ENCODE measurements at regions not wholly inside any gene's neighbourhood (a gene's known extent, or its start where the extent isn't known, plus 50 kb on each side); places are given as distances from the start of the nearest gene placed in this dataset.

- Histone ChIP-seq H3K36me3 (replicated peaks in 1 of 2; ENCODE audit: control insufficient read depth in 1 of 2, insufficient read depth in 2 of 2, low read length in 2 of 2) (no peaks in the 10 kb centered on the region), H3K79me2 (ENCODE audit: insufficient read depth, low read length) (no peaks in the 10 kb centered on the region), H2AFZ (ENCODE audit: insufficient read depth, low read depth, low read length, poor library complexity, severe bottlenecking) (no peak overlapping the region), H3K4me3 (replicated peaks in 1 of 3; ENCODE audit: low read depth in 2 of 3, low read length in 3 of 3) (no peak overlapping the region), H3K9ac (ENCODE audit: insufficient read depth, low read length, poor library complexity, severe bottlenecking) (no peak overlapping the region), H3K4me1 (ENCODE audit: control insufficient read depth in 1 of 2, insufficient read depth in 2 of 2, low read length in 2 of 2) (no peaks in the 10 kb centered on the region), H3K27me3 (ENCODE audit: control insufficient read depth in 2 of 2, insufficient read depth in 2 of 2, low read length in 2 of 2) (no peaks in the 10 kb centered on the region), H3K9me3 (replicated peaks in 1 of 2; ENCODE audit: control insufficient read depth in 1 of 2, insufficient read depth in 1 of 2, low read length in 2 of 2) (peaks cover 0 to 19% of the 10 kb centered on the region in 2 donors), H4K20me1 (ENCODE audit: insufficient read depth, low read length) (no peaks in the 10 kb centered on the region), H3K27ac (ENCODE audit: low read depth in 1 of 2, low read length in 2 of 2) (no peak overlapping the region), H3K4me2 (replicated peaks; ENCODE audit: extremely low read depth, low read length, poor library complexity, severe bottlenecking) (no peak overlapping the region)
- intact Hi-C loops (cut with micrococcal nuclease): no loop called here
- no peak for TF ChIP-seq CTCF (IDR thresholded peaks at IDR 0.05)
- no peak for DNase-seq
- no CpG with 5 or more reads among the region's 1 CpG for WGBS (ENCODE audit: insufficient coverage)
- peaks cover 4 to 22% (median 14%) of the 10 kb centered on the region in 7 donors for H3K9me3 Mint-ChIP-seq
- no peaks in the 10 kb centered on the region for H3K4me1 Mint-ChIP-seq
- H3K4me3 Mint-ChIP-seq: no peak overlapping the region
- H3K36me3 Mint-ChIP-seq: no peaks in the 10 kb centered on the region
- H3K27ac Mint-ChIP-seq: no peak overlapping the region
- H3K27me3 Mint-ChIP-seq (ENCODE audit: low read depth in 3 of 3): peaks cover 0 to 2% (median 0%) of the 10 kb centered on the region in 3 donors
Measured at GRCh38 chr5:130520211-130520610, 615.9 kb downstream of the CHSY3 start.

- H3K36me3 ChIP-seq (replicated peaks in 1 of 2; ENCODE audit: control insufficient read depth in 1 of 2, insufficient read depth in 2 of 2, low read length in 2 of 2): no peaks in the 10 kb centered on the region
- no peak overlapping the region for H2AFZ ChIP-seq (ENCODE audit: insufficient read depth, low read depth, low read length, poor library complexity, severe bottlenecking)
- H3K27me3 ChIP-seq (ENCODE audit: control insufficient read depth in 2 of 2, insufficient read depth in 2 of 2, low read length in 2 of 2): no peaks in the 10 kb centered on the region
- no peaks in the 10 kb centered on the region for H3K27me3 Mint-ChIP-seq (ENCODE audit: low read depth in 3 of 3)
- no peak overlapping the region for H3K27ac Mint-ChIP-seq
- H3K9me3 Mint-ChIP-seq: peaks cover 2 to 17% (median 8%) of the 10 kb centered on the region in 7 donors
- H3K4me1 ChIP-seq (ENCODE audit: control insufficient read depth in 1 of 2, insufficient read depth in 2 of 2, low read length in 2 of 2): no peaks in the 10 kb centered on the region
- no peak overlapping the region for H3K4me3 Mint-ChIP-seq
- H3K9ac ChIP-seq (ENCODE audit: insufficient read depth, low read length, poor library complexity, severe bottlenecking): no peak overlapping the region
- H3K4me3 ChIP-seq (replicated peaks in 1 of 3; ENCODE audit: low read depth in 2 of 3, low read length in 3 of 3): no peak overlapping the region
- no peaks in the 10 kb centered on the region for H3K36me3 Mint-ChIP-seq
- H4K20me1 ChIP-seq (ENCODE audit: insufficient read depth, low read length): no peaks in the 10 kb centered on the region
- no peak for TF ChIP-seq CTCF (IDR thresholded peaks at IDR 0.05)
- H3K4me2 ChIP-seq (replicated peaks; ENCODE audit: extremely low read depth, low read length, poor library complexity, severe bottlenecking): no peak overlapping the region
- no peaks in the 10 kb centered on the region for H3K79me2 ChIP-seq (ENCODE audit: insufficient read depth, low read length)
- no peak for DNase-seq
- intact Hi-C loops (cut with micrococcal nuclease): no loop called here
- WGBS (ENCODE audit: insufficient coverage): no CpG with 5 or more reads among the region's 2 CpGs
- H3K27ac ChIP-seq (ENCODE audit: low read depth in 1 of 2, low read length in 2 of 2): no peak overlapping the region
- H3K9me3 ChIP-seq (replicated peaks in 1 of 2; ENCODE audit: control insufficient read depth in 1 of 2, insufficient read depth in 1 of 2, low read length in 2 of 2): peaks cover 0 to 19% of the 10 kb centered on the region in 2 donors
- no peaks in the 10 kb centered on the region for H3K4me1 Mint-ChIP-seq
Measured at GRCh38 chr5:130514984-130515690, 610.9 kb downstream of the CHSY3 start.
